Medulla oblongata (tissue), 1 donor: ENCODE measurements at regions not wholly inside any gene's neighbourhood (a gene's known extent, or its start where the extent isn't known, plus 50 kb on each side); places are given as distances from the start of the nearest gene placed in this dataset.
"Not testable (repeated sequence)": the region's sequence is repeated elsewhere in the genome, so short reads cannot be mapped to it uniquely, and the experiment has no call there.

Source experiments
- DNase-seq: peaks from one replicate; pipeline ENCODE4 v3.0.0-alpha.2; 2015; ENCODE audit errors: extremely low spot score

- no peak for DNase-seq
Measured at GRCh38 chr18:10140461-10141282, 226.9 kb downstream of the VAPA start.

DNA sequence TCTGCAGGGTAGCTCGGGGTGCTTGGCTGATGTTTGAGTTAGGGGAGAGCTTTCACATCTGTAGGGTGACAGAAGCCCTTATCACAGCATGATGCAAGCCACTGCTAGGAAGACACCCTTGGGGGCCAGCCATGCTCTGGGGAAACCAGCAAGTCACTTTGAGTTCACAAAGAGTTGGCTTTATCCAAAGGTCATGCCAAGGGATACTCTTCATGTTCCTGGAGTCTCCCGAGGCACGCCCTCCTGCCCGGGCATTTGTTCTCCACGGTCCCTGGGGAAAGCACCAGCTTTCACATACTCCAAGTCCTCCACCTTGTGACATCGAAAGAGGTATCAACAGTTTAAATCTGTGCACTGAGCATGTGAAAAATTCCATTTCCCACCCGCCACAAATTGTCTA, 227.7 kb downstream of the VAPA start:
- DNase-seq = no peak

- no peak for DNase-seq
Measured at GRCh38 chr18:10142056-10142455, 228.2 kb downstream of the VAPA start.

GRCh38 chr18:10142496-10143160, 228.8 kb downstream of the VAPA start:
- no peak for DNase-seq

GRCh38 chr18:10143596-10143995, 229.8 kb downstream of the VAPA start:
- no peak for DNase-seq

- DNase-seq = no peak
Measured at GRCh38 chr18:10145546-10145945, 231.7 kb downstream of the VAPA start.

DNA sequence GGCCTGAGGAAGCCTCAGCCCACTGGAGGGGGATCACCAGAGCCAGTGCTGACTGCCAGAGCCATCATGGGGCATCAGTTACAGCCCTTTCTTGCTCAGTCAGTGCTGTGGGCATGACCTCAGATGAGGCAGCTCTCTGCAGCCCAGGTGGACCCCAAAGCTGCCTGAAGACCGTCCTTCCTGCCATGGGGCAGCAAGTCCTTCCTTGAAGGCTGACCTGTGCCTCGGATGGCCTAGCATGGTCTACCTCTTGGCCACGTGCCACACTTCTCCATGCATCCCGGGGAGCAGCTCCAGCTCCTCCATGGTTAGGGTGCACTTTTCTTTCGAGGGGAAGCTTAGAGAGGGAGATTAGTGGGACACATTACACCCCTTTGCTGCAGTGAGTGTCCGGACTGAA, 233.4 kb downstream of the VAPA start:
- DNase-seq = no peak

- DNase-seq = no peak
Measured at GRCh38 chr18:10147752-10148151, 233.9 kb downstream of the VAPA start.

GRCh38 chr18:10148189-10148929, 234.5 kb downstream of the VAPA start:
- no peak for DNase-seq

GRCh38 chr18:10149768-10150556, 236.1 kb downstream of the VAPA start:
- DNase-seq = no peak

DNA sequence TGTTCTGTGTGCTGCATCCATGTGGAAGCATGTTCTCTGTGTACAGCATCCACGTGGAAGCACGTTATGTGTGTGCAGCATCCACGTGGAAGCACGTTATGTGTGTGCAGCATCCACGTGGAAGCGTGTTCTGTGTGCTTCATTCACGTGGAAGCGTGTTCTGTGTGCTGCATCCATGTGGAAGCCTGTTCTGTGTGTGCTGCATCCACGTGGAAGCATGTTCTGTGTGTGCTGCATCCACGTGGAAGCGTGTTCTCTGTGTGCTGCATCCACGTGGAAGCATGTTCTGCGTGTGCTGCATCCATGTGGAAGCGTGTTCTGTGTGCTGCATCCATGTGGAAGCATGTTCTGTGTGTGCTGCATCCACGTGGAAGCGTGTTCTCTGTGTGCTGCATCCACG, 236.8 kb downstream of the VAPA start:
- DNase-seq = not testable (repeated sequence)

GRCh38 chr18:10152475-10152874, 238.7 kb downstream of the VAPA start:
- DNase-seq = no peak

GRCh38 chr18:10153924-10154752, 240.3 kb downstream of the VAPA start:
- no peak for DNase-seq

DNA sequence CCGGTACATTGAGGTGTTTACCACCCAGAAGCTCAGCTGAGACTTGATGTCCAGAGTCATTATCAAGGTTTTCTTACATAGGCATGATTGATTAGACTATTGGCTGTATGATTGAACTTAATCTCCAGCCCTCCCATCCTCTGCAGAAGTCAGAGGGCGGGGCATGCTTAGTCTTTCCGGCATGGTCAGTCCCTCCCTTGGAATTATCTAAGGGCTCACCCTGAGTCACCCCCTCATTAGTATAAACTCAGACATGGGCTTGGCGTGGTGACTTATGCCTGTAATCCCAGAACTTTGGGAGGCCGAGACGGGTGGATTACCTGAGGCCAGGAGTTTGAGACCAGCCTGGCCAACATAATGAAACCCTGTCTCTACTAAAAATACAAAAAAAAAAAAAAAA, 243.9 kb downstream of the VAPA start:
- no peak for DNase-seq

GRCh38 chr18:10160251-10160650, 246.4 kb downstream of the VAPA start:
- no peak for DNase-seq

GRCh38 chr18:10161315-10161714, 247.5 kb downstream of the VAPA start:
- DNase-seq = no peak

DNA sequence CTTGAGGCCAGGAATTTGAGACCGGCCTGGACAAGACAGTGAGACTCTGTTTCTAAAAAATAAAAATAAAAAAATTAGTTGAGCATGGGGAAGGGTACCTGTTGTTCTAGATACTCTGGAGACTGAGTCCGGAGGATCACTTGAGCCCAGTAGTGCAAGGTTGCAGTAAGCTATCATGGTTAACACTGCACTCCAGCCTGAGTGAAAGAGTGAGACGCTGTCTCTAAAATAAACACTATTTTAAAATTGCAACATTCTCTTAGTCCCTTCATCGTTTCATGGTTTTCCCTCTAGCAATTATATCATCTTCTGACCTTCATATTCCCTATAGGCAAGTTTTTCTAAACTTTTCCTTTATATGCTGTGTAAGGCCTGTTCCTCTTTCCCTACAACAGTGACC, 248.5 kb downstream of the VAPA start:
- DNase-seq = no peak

GRCh38 chr18:10164271-10165071, 250.7 kb downstream of the VAPA start:
- no peak for DNase-seq

DNA sequence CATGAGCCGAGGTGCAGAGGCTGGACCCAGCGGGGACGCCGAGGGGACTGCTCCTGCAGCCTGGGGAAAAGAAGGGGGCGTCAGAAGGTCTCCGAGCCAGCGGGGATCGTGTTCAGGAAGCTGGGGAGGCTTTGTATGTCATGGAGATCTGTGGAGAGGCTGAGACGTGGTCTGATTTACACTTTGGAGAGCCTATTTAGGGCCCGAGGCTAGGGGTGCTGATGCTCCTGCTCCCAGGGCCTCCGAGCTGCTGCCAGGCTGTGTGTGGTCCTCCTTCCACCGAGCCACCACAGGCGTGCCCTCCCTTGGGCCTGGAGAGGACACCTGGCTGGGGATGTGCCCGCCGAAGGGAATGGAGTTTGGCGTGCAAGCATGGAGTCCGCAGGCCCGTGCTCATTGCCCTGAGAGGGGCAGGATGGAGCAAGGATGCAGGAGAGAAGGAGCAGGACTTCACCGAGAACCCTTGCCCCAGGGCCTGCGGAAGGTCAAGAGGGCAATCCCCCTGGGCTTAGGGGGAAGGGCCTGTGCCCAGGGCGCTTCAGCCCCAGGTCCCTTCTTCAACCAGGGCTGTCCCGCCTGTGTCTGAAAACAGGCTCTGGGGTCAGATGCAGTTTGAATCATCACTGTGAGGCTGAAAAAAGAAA, 252.5 kb downstream of the VAPA start:
- DNase-seq = no peak

DNA sequence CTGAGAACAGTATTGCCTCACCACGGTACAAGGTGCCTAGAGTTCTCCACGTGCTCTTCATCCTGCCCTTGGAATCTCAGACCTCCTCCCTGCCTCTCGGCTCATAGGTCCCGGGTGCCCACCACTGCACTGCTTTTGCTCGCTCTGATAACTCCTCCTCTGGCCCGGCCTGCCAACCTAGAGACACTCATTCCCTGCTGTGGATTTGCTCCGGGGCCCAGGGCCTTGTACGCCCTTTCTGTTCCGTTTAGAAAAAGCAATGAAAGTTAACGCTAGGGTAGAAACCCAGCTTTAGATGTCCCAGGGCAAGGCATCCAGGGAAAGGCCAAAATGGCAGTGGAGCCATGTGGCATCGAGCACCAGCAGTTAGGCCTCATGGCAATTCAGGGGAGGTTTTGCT, 253.9 kb downstream of the VAPA start:
- DNase-seq = no peak
